ENCODE measurements at regions not wholly inside any gene's neighbourhood (a gene's known extent, or its start where the extent isn't known, plus 50 kb on each side); places are given as distances from the start of the nearest gene placed in this dataset.
A peak's percentile ranks its signal among the peaks of the same experiment; 100 is the strongest.
"Not testable (repeated sequence)": the region's sequence is repeated elsewhere in the genome, so short reads cannot be mapped to it uniquely, and the experiment has no call there.

DNA sequence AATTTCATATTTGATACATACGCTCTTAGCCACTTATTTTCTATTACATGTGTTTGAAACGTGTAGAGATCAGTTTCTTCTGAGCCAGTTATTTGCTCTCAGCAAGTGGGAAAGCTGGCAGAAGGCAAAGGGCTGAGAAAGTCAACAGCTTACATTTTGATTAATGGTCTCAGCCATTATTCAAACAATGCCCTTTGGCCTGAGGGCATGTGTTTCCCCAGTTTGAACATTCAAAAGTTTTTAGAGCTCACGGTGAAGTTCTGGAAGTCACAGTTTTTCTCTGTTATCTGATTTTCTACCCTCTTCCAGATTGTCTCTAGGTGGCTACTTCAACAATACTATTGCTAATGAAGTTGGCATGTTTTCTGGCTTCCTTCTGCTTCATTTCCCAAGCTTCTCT, 591.8 kb upstream of the CPEB2 start:
- no peaks in the 10 kb centered on the region for H3K9me3 Mint-ChIP-seq (ENCODE audit: unreplicated experiment)
- H3K36me3 Mint-ChIP-seq (ENCODE audit: low read depth, unreplicated experiment) = no peaks in the 10 kb centered on the region
- no peak for DNase-seq (ENCODE audit: low spot score)
- TF ChIP-seq, protein P1, sequence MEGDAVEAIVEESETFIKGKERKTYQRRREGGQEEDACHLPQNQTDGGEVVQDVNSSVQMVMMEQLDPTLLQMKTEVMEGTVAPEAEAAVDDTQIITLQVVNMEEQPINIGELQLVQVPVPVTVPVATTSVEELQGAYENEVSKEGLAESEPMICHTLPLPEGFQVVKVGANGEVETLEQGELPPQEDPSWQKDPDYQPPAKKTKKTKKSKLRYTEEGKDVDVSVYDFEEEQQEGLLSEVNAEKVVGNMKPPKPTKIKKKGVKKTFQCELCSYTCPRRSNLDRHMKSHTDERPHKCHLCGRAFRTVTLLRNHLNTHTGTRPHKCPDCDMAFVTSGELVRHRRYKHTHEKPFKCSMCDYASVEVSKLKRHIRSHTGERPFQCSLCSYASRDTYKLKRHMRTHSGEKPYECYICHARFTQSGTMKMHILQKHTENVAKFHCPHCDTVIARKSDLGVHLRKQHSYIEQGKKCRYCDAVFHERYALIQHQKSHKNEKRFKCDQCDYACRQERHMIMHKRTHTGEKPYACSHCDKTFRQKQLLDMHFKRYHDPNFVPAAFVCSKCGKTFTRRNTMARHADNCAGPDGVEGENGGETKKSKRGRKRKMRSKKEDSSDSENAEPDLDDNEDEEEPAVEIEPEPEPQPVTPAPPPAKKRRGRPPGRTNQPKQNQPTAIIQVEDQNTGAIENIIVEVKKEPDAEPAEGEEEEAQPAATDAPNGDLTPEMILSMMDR (IDR thresholded peaks at IDR 0.05; ENCODE audit: unreplicated experiment) = no peak
- H3K4me3 Mint-ChIP-seq (ENCODE audit: unreplicated experiment) = no peak overlapping the region
- no peaks in the 10 kb centered on the region for H3K27me3 Mint-ChIP-seq (ENCODE audit: unreplicated experiment)
- H3K4me1 Mint-ChIP-seq (ENCODE audit: unreplicated experiment) = no peaks in the 10 kb centered on the region
- no peak overlapping the region for H3K27ac Mint-ChIP-seq (ENCODE audit: unreplicated experiment)

DNA sequence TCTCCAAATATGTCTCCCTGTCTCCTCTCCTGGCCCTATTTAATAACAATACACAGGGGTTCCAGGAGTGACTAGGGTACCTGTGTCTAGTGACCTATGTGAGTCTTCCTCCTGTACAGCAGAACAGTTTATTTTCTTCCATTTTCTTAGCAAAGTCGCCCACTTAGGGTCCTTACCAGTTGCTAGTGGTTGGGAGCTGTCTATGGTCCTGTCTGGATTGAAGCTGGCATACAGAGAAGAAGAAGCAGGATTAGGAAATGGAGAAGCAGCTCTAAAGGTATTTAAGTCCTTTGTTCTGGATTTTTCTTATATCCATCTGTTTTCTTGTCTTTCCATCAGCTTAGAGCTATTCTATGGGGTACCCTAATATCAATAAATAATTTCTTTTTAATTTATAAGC, 587.1 kb upstream of the CPEB2 start:
- no peaks in the 10 kb centered on the region for H3K27me3 Mint-ChIP-seq (ENCODE audit: unreplicated experiment)
- H3K27ac Mint-ChIP-seq (ENCODE audit: unreplicated experiment) = no peak overlapping the region
- peak; percentile 46 for DNase-seq (ENCODE audit: low spot score)
- no peak overlapping the region for H3K4me3 Mint-ChIP-seq (ENCODE audit: unreplicated experiment)
- TF ChIP-seq, protein P1 (IDR thresholded peaks at IDR 0.05; ENCODE audit: unreplicated experiment) = no peak
- H3K4me1 Mint-ChIP-seq (ENCODE audit: unreplicated experiment) = no peaks in the 10 kb centered on the region
- no peaks in the 10 kb centered on the region for H3K36me3 Mint-ChIP-seq (ENCODE audit: low read depth, unreplicated experiment)
- no peaks in the 10 kb centered on the region for H3K9me3 Mint-ChIP-seq (ENCODE audit: unreplicated experiment)

DNA sequence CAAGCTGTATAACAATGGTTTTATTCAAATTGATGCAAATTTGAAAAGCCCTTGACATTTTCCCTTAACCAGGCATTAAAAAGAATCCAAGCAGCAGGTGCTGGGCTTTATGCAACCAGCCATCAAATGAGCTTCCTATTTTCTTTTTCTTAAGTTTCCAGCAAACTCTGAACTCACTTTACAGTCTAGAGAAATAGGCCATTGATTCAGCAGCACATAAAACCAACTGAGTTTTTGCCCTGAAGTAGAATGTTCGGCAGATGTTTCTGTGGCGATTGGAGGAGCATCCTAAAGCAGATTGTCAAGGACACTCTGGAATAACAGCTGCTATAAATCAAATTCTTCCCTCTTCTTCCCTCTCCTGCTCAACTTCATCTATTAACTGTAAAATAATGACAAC, 582.8 kb upstream of the CPEB2 start:
- no peak overlapping the region for H3K4me3 Mint-ChIP-seq (ENCODE audit: unreplicated experiment)
- no peaks in the 10 kb centered on the region for H3K36me3 Mint-ChIP-seq (ENCODE audit: low read depth, unreplicated experiment)
- DNase-seq (ENCODE audit: low spot score) = no peak
- TF ChIP-seq, protein P1 (IDR thresholded peaks at IDR 0.05; ENCODE audit: unreplicated experiment) = no peak
- peaks cover 3% of the 10 kb centered on the region for H3K9me3 Mint-ChIP-seq (ENCODE audit: unreplicated experiment)
- no peaks in the 10 kb centered on the region for H3K27me3 Mint-ChIP-seq (ENCODE audit: unreplicated experiment)
- no peak overlapping the region for H3K27ac Mint-ChIP-seq (ENCODE audit: unreplicated experiment)
- no peaks in the 10 kb centered on the region for H3K4me1 Mint-ChIP-seq (ENCODE audit: unreplicated experiment)

DNA sequence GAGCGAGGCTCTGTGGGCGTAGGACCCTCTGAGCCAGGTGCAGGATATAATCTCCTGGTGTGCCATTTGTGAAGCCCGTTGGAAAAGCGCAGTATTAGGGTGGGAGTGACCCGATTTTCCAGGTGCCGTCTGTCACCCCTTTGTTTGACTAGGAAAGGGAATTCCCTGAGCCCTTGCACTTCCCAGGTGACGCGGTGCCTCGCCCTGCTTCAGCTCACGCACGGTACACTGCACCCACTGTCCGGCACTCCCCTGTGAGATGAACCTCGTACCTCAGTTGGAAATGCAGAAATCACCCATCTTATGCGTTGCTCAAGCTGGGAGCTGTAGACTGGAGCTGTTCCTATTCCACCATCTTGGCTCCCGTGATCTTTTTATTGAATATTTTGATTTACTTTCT, 576.0 kb upstream of the CPEB2 start:
- not testable (repeated sequence) for H3K27ac Mint-ChIP-seq (ENCODE audit: unreplicated experiment)

DNA sequence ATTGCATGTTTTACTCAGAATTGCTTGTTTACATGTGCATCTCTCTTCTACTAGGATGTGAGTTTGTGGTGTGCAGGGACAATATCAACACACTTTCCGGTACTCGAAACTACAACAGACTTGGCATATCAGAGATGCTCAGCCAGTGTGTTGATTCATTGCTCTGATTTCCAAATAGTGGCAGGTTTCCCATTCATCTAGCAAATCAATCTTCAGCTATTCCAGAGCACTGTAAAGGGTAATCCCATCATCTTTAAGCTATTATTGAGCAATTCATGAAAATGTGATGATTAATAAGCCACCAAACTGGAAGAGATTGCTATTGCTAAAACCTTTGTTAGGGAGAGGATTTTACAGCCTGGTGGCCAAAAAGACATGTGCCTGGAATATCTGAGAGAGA, 574.2 kb upstream of the CPEB2 start:
- Mint-ChIP-seq H3K4me3 (ENCODE audit: unreplicated experiment) (no peak overlapping the region), H3K36me3 (ENCODE audit: low read depth, unreplicated experiment) (peaks cover 4% of the 10 kb centered on the region), H3K27ac (ENCODE audit: unreplicated experiment) (no peak overlapping the region), H3K27me3 (ENCODE audit: unreplicated experiment) (no peaks in the 10 kb centered on the region), H3K9me3 (ENCODE audit: unreplicated experiment) (peaks cover 2% of the 10 kb centered on the region), H3K4me1 (ENCODE audit: unreplicated experiment) (no peaks in the 10 kb centered on the region)
- TF ChIP-seq, protein P1 (IDR thresholded peaks at IDR 0.05; ENCODE audit: unreplicated experiment) = no peak
- DNase-seq (ENCODE audit: low spot score) = no peak

More for the DNA sequence above, 576.0 kb upstream of the CPEB2 start:
- DNase-seq (ENCODE audit: low spot score); H3K36me3 Mint-ChIP-seq (ENCODE audit: low read depth, unreplicated experiment); H3K4me1 Mint-ChIP-seq (ENCODE audit: unreplicated experiment); H3K27me3 Mint-ChIP-seq (ENCODE audit: unreplicated experiment); H3K4me3 Mint-ChIP-seq (ENCODE audit: unreplicated experiment); H3K9me3 Mint-ChIP-seq (ENCODE audit: unreplicated experiment): not testable (repeated sequence)
